HG02970 (cell line): ENCODE measurements at regions not wholly inside any gene's neighbourhood (a gene's known extent, or its start where the extent isn't known, plus 50 kb on each side); places are given as distances from the start of the nearest gene placed in this dataset.

Source experiments
- ATAC-seq: cut with Tn5 transposase; IDR thresholded peaks from one replicate; pipeline ENCODE4 v1.9.1; 2021; ENCODE audit warnings: mild to moderate bottlenecking, moderate library complexity, moderate number of reproducible peaks; ENCODE audit not compliant: unreplicated experiment, low FRiP score

- no peak for ATAC-seq
Measured at GRCh38 chr9:105178076-105178475, 66.4 kb upstream of the SLC44A1 start.

GRCh38 chr9:105187781-105188180 lies 56.7 kb upstream of the SLC44A1 start:
- ATAC-seq = no peak

- ATAC-seq = no peak
Measured at GRCh38 chr9:105188746-105189145, 55.7 kb upstream of the SLC44A1 start.

- ATAC-seq = no peak
Measured at GRCh38 chr9:105191508-105192121, 52.8 kb upstream of the SLC44A1 start.

GRCh38 chr9:105193560-105193959 lies 50.9 kb upstream of the SLC44A1 start:
- ATAC-seq = no peak

GRCh38 chr9:105194234-105194633 lies 50.2 kb upstream of the SLC44A1 start:
- no peak for ATAC-seq
